NCI-H146 (cell line): ENCODE measurements at regions not wholly inside any gene's neighbourhood (a gene's known extent, or its start where the extent isn't known, plus 50 kb on each side); places are given as distances from the start of the nearest gene placed in this dataset.

Experiments used
- DNase-seq: peaks from one replicate; lab custom pipeline; 2025; lab: John Stamatoyannopoulos, UW

DNA sequence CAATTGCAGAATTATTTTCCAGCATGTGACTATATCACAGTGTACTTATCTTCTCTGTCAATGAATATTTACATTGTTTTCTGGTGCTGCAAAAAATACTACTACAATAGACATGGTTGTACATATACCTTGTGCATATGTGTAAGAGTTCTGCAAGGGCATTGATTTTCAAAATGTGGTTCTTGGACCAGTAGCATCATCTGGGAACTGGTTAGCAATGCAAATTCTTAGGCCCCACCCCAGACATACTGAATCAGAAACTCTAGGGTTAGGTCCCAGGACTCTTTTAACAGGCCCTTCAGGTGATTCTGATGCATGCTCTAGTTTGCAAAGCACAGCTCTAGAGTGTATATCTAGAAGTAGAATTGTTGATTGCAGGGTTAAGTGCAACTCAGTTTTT is 292.3 kb downstream of the ZNF621 start:
- DNase-seq: no peak

DNA sequence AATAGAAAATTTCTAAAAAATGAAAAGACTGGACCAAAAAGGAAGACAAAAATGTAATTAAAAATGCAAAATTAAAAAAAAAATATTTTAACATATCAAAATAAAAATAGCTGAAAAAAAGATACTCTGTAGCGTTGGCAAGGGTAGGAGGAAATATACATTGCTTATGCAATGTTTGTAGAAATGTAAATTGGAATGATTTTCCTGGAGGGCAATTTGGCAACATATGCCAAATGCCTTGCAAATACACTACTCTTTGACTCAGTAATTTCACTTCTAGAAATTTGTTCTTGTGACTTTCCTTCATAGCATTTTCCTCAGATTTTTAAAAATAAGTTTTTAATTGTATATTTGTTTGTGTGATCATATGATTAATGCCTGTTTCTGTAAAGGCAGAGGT is 296.6 kb downstream of the ZNF621 start:
- no peak for DNase-seq

DNA sequence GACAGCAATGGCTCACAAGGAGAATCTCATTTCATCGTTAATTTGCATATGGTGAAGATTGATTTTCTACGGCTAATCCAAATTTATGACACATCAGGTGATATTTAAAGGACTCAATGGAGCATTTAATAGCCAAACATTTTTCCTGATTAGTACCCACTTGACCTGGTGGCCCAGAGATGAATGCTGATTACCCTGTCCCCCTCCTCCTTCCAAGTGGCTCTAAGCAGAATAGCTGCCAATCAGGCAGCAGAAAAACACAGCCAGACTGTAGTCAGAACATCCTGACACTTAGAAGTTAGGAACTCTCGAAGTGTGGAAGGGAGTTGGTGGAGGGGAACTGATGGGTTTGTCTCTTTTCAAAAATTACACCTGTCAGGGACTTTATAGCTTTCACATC is 302.5 kb downstream of the ZNF621 start:
- DNase-seq: no peak

- no peak for DNase-seq
Measured at GRCh38 chr3:40827942-40828688, 303.4 kb downstream of the ZNF621 start.

DNA sequence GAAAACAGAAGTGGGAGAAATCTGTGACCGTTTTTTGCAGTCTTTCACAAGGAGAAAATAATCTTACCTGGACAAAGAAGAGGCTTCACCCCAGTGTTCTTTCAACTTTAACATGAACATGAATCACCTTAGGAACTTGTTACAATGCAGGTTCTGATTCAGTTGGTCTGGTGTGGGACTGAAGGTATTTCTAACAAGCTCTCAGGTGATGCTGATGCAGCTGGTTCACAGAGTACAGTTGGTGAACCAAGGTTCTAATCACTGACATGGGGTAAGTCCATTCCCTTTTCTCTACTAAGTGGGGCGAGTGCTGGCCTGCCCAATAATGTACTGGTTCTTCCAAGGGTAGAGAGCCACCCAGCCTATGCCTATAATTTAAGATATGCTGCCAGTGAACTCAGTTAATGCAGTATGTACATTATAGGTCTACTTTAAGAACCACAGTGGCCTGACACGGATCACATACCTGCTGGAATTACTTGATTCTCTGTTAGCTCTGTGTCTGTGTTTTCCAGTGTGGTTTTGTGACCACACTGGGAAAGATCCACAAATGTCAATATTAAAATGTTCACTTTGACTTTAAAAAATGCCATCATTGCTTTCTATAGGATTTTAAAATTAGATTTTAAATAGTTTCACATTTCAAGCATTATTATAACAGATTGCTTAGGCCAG is 304.1 kb downstream of the ZNF621 start:
- no peak for DNase-seq

DNA sequence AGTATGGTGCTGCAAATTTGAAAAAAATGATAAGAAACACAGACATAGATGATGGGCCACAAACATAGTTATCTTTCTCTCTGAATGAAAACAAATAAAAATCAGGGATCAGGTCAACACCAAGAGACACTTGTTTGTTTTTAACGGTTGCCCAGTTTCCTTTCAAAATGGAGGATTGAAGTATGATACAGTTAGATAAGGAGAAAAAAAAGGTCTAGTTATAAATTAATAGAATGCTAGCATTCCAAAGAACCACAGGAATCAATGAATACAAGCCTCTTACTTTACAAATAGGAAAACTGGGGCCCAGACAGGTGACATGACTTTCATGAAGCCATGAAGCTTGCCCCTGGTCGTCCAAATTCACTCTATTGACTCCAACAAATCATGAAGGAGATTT is 305.1 kb downstream of the ZNF621 start:
- no peak for DNase-seq

- DNase-seq: no peak
Measured at GRCh38 chr3:40837300-40837699, 312.5 kb downstream of the ZNF621 start.

DNA sequence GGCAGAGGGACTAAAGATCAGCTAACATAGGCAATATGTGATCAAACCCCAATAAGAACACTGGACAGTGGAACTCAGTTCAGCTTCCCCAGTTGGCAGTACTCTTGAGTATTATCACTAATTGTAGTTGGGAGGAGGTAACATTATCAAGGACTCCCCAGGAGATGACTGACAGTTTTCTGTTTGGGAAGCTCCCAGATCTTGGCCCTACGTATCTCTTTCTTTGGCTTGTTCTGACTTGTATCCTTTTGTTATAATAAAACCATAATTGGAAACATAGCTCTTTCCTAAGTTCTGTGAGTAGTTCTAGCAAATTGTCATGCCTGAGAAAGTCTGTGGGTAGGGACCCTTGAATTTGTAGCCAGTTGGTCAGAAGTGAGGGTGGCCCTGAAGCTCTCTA is 316.4 kb downstream of the ZNF621 start:
- DNase-seq: no peak

DNA sequence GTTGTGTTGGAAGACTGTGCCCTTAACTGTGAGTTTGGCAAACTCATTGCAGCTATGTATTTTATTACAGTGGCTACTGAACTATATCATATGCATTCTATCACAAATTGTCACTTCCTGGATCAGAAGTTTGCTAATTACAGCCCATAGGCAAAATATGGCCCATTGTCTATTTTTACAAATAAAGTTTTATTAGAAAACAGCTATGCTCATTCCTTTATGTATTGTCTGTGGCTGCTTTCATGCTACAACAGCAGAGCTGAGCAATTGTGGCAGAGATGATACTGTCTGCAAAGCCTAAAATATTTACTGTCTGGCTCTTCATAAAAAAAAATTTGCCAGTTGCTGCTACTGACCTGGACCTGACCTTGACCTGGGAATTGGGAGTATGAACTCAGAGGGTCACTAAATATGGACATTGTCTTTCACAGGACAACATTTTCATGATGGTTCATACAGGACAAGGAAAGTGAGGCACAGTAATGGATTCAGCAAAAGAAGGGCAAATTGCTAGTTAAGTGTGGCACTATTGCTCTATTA is 316.9 kb downstream of the ZNF621 start:
- no peak for DNase-seq

- DNase-seq: no peak
Measured at GRCh38 chr3:40842714-40843113, 318.0 kb downstream of the ZNF621 start.

DNA sequence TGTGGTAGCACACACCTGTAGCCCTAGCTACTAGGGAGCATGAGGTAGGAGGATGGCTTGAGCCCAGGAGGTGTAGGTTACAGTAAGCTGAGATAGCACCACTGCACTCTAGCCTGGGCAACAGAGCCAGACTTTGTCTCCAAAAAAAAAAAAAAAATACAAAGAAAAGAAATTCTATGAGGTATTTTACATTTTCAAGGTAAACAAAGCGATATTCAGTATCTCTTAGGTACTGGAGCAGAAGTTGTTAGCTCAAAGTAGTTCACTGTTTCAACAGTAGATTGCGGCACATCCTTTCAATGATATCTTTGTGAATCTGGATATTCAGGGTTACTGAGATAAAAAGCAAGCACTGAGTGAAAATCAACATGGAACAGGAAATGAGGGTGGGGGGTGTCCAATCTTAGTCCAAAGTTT is 318.5 kb downstream of the ZNF621 start:
- DNase-seq: no peak

- no peak for DNase-seq
Measured at GRCh38 chr3:40843851-40844548, 319.2 kb downstream of the ZNF621 start.

GRCh38 chr3:40844896-40845295 is 320.1 kb downstream of the ZNF621 start:
- DNase-seq: no peak

- DNase-seq: no peak
Measured at GRCh38 chr3:40845447-40845846, 320.7 kb downstream of the ZNF621 start.

GRCh38 chr3:40845916-40846315 is 321.2 kb downstream of the ZNF621 start:
- no peak for DNase-seq

- no peak for DNase-seq
Measured at GRCh38 chr3:40846451-40846850, 321.7 kb downstream of the ZNF621 start.

GRCh38 chr3:40847551-40847992 is 322.8 kb downstream of the ZNF621 start:
- DNase-seq: no peak

DNA sequence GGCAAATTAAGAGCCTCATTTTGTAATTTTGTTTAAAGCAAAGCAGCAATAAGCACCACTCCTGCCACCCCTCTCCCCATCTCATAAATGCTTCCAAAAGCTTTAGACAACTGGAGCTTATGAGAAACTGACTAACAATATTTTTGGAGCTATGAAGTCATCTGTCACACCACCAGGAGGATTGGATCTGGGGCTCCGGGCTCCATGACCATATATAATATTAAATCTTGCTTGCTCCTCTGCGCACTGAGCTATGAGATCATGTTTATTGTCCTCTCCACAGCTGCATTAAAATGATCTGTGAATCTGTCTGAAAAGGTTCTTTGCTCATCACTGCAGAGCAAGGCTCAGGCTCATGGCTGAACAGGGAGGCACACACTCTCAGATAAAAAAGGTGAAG is 323.7 kb downstream of the ZNF621 start:
- no peak for DNase-seq

GRCh38 chr3:40850861-40851260 is 326.1 kb downstream of the ZNF621 start:
- no peak for DNase-seq

DNA sequence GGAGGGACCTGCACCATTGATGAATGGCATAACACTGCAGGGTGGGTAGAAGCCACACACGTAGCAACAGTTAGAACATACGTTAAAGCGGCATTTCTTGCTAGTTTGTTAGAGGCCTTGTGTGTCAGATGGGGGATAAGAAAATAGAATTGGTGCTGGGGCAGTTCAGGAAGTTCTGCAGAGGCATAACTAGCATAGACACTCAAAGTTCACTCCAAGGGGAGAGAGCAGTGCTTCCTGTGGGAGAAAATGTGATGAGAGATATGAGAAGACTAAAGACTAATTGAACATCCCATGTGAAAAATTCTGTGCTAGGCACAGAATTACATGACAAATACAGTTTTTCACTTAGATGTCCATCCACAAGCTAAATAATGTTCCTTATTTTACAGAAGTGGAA is 327.1 kb downstream of the ZNF621 start:
- no peak for DNase-seq

DNA sequence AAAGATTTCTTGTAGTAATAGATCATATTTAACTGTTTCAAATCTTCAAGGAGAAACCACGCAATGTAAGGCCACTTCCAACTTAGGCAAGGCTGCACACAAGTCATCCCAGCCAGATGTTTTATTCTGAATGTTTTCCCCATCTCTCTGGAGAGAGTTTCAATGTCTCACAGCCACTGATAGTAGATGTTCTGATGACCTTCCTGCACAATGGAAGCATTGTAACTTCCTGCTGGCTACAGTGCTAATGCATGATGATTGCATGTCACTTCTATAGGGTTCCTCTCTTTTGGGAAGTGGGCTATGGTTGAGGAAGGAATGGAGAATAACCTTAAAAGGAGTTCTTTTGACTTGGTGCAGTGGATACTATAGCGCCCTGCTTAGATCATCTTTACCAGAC is 328.0 kb downstream of the ZNF621 start:
- no peak for DNase-seq

DNA sequence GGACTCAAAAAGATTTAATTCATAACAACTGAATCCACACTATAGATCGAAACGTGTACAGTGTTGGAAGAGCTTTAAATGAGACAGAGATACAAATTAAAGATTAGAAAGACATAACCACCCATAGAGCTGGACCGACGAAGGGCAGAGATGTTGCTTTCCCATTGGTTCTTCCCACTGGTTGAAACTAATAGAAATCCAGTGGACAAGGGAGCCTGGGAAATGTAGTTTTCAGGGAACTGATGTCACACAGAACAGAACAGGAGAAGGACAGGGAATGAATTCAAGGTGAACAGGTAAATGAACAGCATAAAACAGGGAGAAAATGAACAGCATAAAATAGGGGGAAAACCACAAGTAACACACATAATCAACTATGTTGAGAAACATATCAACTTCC is 328.7 kb downstream of the ZNF621 start:
- DNase-seq: no peak

DNA sequence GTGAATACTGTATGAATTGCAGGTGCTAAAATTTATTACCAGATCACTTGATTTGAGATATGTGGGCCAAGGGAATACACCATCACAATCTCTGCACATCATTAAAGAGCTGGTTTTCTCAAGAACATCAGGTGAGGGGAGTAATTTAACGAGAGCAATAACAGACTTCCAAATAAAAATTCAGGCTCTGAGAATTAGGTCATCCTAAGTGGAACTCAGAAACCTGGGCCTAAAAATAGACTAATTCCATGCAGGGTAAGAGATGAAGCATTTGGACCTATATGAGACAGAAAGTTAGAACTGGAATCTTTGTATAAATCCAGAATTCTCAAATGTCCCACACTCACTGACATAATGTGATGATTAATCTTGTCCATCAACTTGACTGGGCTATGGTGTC is 331.1 kb downstream of the ZNF621 start:
- DNase-seq: no peak
